Activated naive CD8-positive, alpha-beta T cell treated with anti-CD3 and anti-CD28 coated beads, Interleukin-2, amount 50 U/mL, for 24 hours (primary cell): ENCODE measurements at regions not wholly inside any gene's neighbourhood (a gene's known extent, or its start where the extent isn't known, plus 50 kb on each side); places are given as distances from the start of the nearest gene placed in this dataset.

Experiments
- ATAC-seq: fragments of 150-1000 bp; cut with Tn5 transposase; one replicate; pipeline ENCODE4 v1.10.0; 2021
- DNase-seq: peaks from one replicate; pipeline ENCODE4 v3.0.0; 2021
- H3K27ac Mint-ChIP-seq: one replicate; pipeline ENCODE4 v1.8.0; 2021; ENCODE audit warnings: mild to moderate bottlenecking, mixed read lengths
- H3K27me3 Mint-ChIP-seq: one replicate; pipeline ENCODE4 v1.8.0; 2021; ENCODE audit warnings: mixed read lengths
- H3K36me3 Mint-ChIP-seq: one replicate; pipeline ENCODE4 v1.8.0; 2021; ENCODE audit warnings: low read depth, mixed read lengths
- H3K4me1 Mint-ChIP-seq: one replicate; pipeline ENCODE4 v1.8.0; 2021; ENCODE audit warnings: mixed read lengths
- H3K4me3 Mint-ChIP-seq: one replicate; pipeline ENCODE4 v1.8.0; 2021; ENCODE audit warnings: mild to moderate bottlenecking, moderate library complexity, mixed read lengths
- H3K9me3 Mint-ChIP-seq: one replicate; pipeline ENCODE4 v1.8.0; 2021; ENCODE audit warnings: mixed read lengths

- H3K4me3 Mint-ChIP-seq: no peak overlapping the region
- ATAC-seq (no peak), DNase-seq (no peak)
- H3K9me3 Mint-ChIP-seq: no peaks in the 10 kb centered on the region
- no peaks in the 10 kb centered on the region for H3K27me3 Mint-ChIP-seq
- H3K36me3 Mint-ChIP-seq: no peaks in the 10 kb centered on the region
- no peak overlapping the region for H3K27ac Mint-ChIP-seq
- H3K4me1 Mint-ChIP-seq: peaks cover 39% of the 10 kb centered on the region
These were observed 132.2 kb upstream of the CXCR4 start for GRCh38 chr2:136250131-136250530.

- Mint-ChIP-seq H3K36me3 (no peaks in the 10 kb centered on the region), H3K27ac (no peak overlapping the region), H3K9me3 (no peaks in the 10 kb centered on the region), H3K4me3 (no peak overlapping the region), H3K27me3 (no peaks in the 10 kb centered on the region), H3K4me1 (peaks cover 29% of the 10 kb centered on the region)
- DNase-seq: no peak
- no peak for ATAC-seq
These were observed 131.0 kb upstream of the CXCR4 start for GRCh38 chr2:136248907-136249306.

GRCh38 chr2:136248242-136248641 lies 130.3 kb upstream of the CXCR4 start:
- H3K4me1 Mint-ChIP-seq: peaks cover 31% of the 10 kb centered on the region
- no peaks in the 10 kb centered on the region for H3K27me3 Mint-ChIP-seq
- H3K27ac Mint-ChIP-seq: no peak overlapping the region
- no peak overlapping the region for H3K4me3 Mint-ChIP-seq
- no peak for DNase-seq
- no peaks in the 10 kb centered on the region for H3K36me3 Mint-ChIP-seq
- ATAC-seq: no peak
- H3K9me3 Mint-ChIP-seq: no peaks in the 10 kb centered on the region

DNA sequence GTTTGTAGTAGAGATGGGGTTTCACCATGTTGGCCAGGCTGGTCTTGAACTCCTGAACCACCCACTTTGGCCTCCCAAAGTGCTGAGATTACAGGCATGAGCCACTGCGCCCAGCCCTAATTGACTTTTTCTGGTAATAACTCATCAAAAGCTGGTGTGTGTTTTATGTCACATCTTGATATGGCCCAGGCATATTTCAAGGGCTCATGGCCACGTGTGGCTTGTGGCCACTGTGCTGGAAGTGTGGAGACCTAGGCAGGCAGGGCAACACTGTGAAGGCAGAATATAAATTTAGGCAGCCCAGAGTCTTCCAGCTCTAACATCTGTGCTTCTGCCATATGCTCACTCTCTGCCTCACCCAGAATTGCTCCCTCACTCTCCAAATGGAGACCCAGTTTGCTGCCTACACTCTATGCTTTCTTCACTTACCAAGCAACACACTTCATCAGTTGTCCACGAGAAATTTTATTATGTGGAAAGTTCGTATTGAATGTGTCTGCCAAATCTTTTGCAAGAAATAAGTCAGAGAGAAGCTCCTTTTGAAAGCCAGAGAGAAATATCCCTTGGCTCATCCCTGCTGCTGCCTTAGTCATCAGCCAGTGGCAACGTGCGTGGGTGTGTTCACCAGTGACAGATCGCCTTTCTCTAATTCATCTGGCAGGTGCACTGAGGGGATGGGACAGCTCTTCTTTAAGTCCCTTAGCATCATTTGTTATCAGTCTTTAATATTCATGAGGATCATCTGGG lies 129.4 kb upstream of the CXCR4 start:
- Mint-ChIP-seq H3K4me1 (peaks cover 35% of the 10 kb centered on the region), H3K27ac (no peak overlapping the region), H3K27me3 (no peaks in the 10 kb centered on the region), H3K9me3 (no peaks in the 10 kb centered on the region), H3K36me3 (no peaks in the 10 kb centered on the region), H3K4me3 (no peak overlapping the region)
- ATAC-seq (peak; percentile 44), DNase-seq (peak; percentile 54)

GRCh38 chr2:136246086-136246669 lies 128.2 kb upstream of the CXCR4 start:
- H3K4me3 Mint-ChIP-seq: no peak overlapping the region
- H3K27ac Mint-ChIP-seq: no peak overlapping the region
- H3K9me3 Mint-ChIP-seq: peaks cover 3% of the 10 kb centered on the region
- no peak for ATAC-seq
- H3K4me1 Mint-ChIP-seq: peaks cover 39% of the 10 kb centered on the region
- no peak for DNase-seq
- no peaks in the 10 kb centered on the region for H3K27me3 Mint-ChIP-seq
- no peaks in the 10 kb centered on the region for H3K36me3 Mint-ChIP-seq

GRCh38 chr2:136245211-136245610 lies 127.3 kb upstream of the CXCR4 start:
- DNase-seq: no peak
- H3K9me3 Mint-ChIP-seq: peaks cover 3% of the 10 kb centered on the region

GRCh38 chr2:136244536-136244885 lies 126.6 kb upstream of the CXCR4 start:
- no peak overlapping the region for H3K4me3 Mint-ChIP-seq
- no peaks in the 10 kb centered on the region for H3K36me3 Mint-ChIP-seq
- H3K4me1 Mint-ChIP-seq: peaks cover 50% of the 10 kb centered on the region
- H3K27ac Mint-ChIP-seq: no peak overlapping the region
- DNase-seq (no peak), ATAC-seq (no peak)
- H3K27me3 Mint-ChIP-seq: no peaks in the 10 kb centered on the region
- H3K9me3 Mint-ChIP-seq: peaks cover 3% of the 10 kb centered on the region

More at GRCh38 chr2:136245211-136245610, 127.3 kb upstream of the CXCR4 start:
- Mint-ChIP-seq H3K27me3 (no peaks in the 10 kb centered on the region), H3K27ac (no peak overlapping the region), H3K4me3 (no peak overlapping the region), H3K36me3 (no peaks in the 10 kb centered on the region), H3K4me1 (peaks cover 43% of the 10 kb centered on the region)
- ATAC-seq: no peak

GRCh38 chr2:136243638-136244535 lies 125.9 kb upstream of the CXCR4 start:
- H3K4me1 Mint-ChIP-seq: peaks cover 53% of the 10 kb centered on the region
- DNase-seq: no peak
- H3K4me3 Mint-ChIP-seq: no peak overlapping the region
- ATAC-seq: no peak
- H3K27ac Mint-ChIP-seq: no peak overlapping the region
- H3K9me3 Mint-ChIP-seq: peaks cover 3% of the 10 kb centered on the region
- no peaks in the 10 kb centered on the region for H3K27me3 Mint-ChIP-seq
- H3K36me3 Mint-ChIP-seq: no peaks in the 10 kb centered on the region

- DNase-seq: peak; percentile 55
- peaks cover 64% of the 10 kb centered on the region for H3K4me1 Mint-ChIP-seq
- peaks cover 3% of the 10 kb centered on the region for H3K9me3 Mint-ChIP-seq
- peak; percentile 83 for ATAC-seq
- H3K36me3 Mint-ChIP-seq: no peaks in the 10 kb centered on the region
- no peak overlapping the region for H3K4me3 Mint-ChIP-seq
- no peaks in the 10 kb centered on the region for H3K27me3 Mint-ChIP-seq
- peak overlapping the region; percentile 54 for H3K27ac Mint-ChIP-seq
These were observed 124.8 kb upstream of the CXCR4 start for GRCh38 chr2:136242687-136243277.

- H3K4me1 Mint-ChIP-seq: peaks cover 62% of the 10 kb centered on the region
- H3K9me3 Mint-ChIP-seq: peaks cover 3% of the 10 kb centered on the region
- no peaks in the 10 kb centered on the region for H3K36me3 Mint-ChIP-seq
- no peak overlapping the region for H3K27ac Mint-ChIP-seq
- no peak overlapping the region for H3K4me3 Mint-ChIP-seq
- ATAC-seq (no peak), DNase-seq (no peak)
- H3K27me3 Mint-ChIP-seq: no peaks in the 10 kb centered on the region
These were observed 124.2 kb upstream of the CXCR4 start for GRCh38 chr2:136242100-136242499.

DNA sequence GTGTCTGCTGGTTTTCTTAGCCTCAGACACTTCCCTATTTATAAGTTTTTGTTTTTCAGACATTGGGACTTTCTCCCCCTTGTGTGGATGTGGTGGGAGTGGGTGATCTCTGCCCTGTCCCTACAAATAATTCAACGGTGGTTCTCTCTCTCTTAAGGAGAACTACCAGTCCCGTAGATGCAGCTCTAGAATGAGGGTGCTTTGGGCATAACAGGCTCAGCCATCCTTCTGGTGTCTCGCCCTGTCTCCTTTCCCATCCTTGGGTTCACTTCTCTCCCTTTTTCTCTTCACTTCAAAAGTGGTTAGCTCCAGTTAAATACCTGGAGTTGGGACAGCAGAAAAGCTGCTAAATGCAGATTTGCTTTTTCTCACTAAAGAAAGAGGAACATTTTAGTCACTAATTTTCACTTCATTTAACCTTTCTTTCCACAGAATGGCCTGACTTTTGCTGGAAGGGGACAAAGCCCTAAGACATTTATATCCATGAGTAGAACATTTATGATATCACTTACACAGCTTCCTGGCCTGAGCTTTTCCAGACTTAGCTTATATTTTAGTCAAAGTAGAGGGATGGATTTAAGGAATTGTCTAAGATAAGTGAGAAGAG lies 121.2 kb upstream of the CXCR4 start:
- H3K4me1 Mint-ChIP-seq: peaks cover 77% of the 10 kb centered on the region

GRCh38 chr2:136238286-136239078 lies 120.5 kb upstream of the CXCR4 start:
- Mint-ChIP-seq H3K4me1 (peaks cover 75% of the 10 kb centered on the region), H3K27me3 (no peaks in the 10 kb centered on the region), H3K27ac (peak overlapping the region; percentile 89), H3K36me3 (no peaks in the 10 kb centered on the region), H3K9me3 (peaks cover 3% of the 10 kb centered on the region), H3K4me3 (peak overlapping the region; percentile 15)
- ATAC-seq (peak; percentile 64), DNase-seq (peak; percentile 36)

More for the DNA sequence above, 121.2 kb upstream of the CXCR4 start:
- peak overlapping the region; percentile 2 for H3K4me3 Mint-ChIP-seq
- ATAC-seq (peak; percentile 2), DNase-seq (no peak)
- H3K9me3 Mint-ChIP-seq: peaks cover 3% of the 10 kb centered on the region
- H3K27ac Mint-ChIP-seq: peak overlapping the region; percentile 89
- H3K36me3 Mint-ChIP-seq: no peaks in the 10 kb centered on the region
- H3K27me3 Mint-ChIP-seq: no peaks in the 10 kb centered on the region

GRCh38 chr2:136236019-136236418 lies 118.1 kb upstream of the CXCR4 start:
- Mint-ChIP-seq H3K9me3 (no peaks in the 10 kb centered on the region), H3K4me3 (no peak overlapping the region), H3K36me3 (no peaks in the 10 kb centered on the region), H3K27ac (no peak overlapping the region), H3K4me1 (peaks cover 61% of the 10 kb centered on the region), H3K27me3 (no peaks in the 10 kb centered on the region)
- DNase-seq (no peak), ATAC-seq (no peak)
